BE2C (cell line): ENCODE measurements at regions not wholly inside any gene's neighbourhood (a gene's known extent, or its start where the extent isn't known, plus 50 kb on each side); places are given as distances from the start of the nearest gene placed in this dataset.

ENCODE experiments used
- DNase-seq: peaks from one replicate; pipeline ENCODE4 v3.0.0-alpha.2; 2020
- H3K27me3 ChIP-seq: fragments of 250-450 bp; sonication (Bioruptor Pico); 2 replicates; pipeline ENCODE4 v1.5.1; 2020; ENCODE audit warnings: mild to moderate bottlenecking
- H3K36me3 ChIP-seq: fragments of 250-450 bp; sonication (Bioruptor Pico); 2 replicates; pipeline ENCODE4 v1.5.1; 2020; ENCODE audit warnings: mild to moderate bottlenecking
- H3K4me1 ChIP-seq: fragments of 250-450 bp; sonication (Bioruptor Pico); 2 replicates; pipeline ENCODE4 v1.5.1; 2020
- H3K4me3 ChIP-seq: 2 replicates; pipeline ENCODE4 v1.5.1; 2011; ENCODE audit warnings: low read depth, low read length
- H3K9me3 ChIP-seq: fragments of 250-450 bp; sonication (Bioruptor Pico); 2 replicates; pipeline ENCODE4 v1.5.1; 2020
- CTCF ChIP-seq: IDR thresholded peaks from 2 replicates; pipeline ENCODE4 v1.5.1; 2012; ENCODE audit warnings: mild to moderate bottlenecking, low read depth, low read length

- no peaks in the 10 kb centered on the region for H3K9me3 ChIP-seq
- no peak overlapping the region for H3K4me3 ChIP-seq
- H3K27me3 ChIP-seq: no peaks in the 10 kb centered on the region
- TF ChIP-seq CTCF: no peak
- H3K36me3 ChIP-seq: no peaks in the 10 kb centered on the region
- no peaks in the 10 kb centered on the region for H3K4me1 ChIP-seq
- no peak for DNase-seq
These were observed 132.5 kb downstream of the VAPA start for GRCh38 chr18:10046178-10046807.

- Histone ChIP-seq H3K4me1 (no peaks in the 10 kb centered on the region), H3K36me3 (no peaks in the 10 kb centered on the region), H3K4me3 (no peak overlapping the region), H3K9me3 (no peaks in the 10 kb centered on the region), H3K27me3 (no peaks in the 10 kb centered on the region)
- no peak for DNase-seq
- TF ChIP-seq CTCF: no peak
These were observed 133.4 kb downstream of the VAPA start for GRCh38 chr18:10047237-10047636.

GRCh38 chr18:10049747-10050146 lies 135.9 kb downstream of the VAPA start:
- H3K36me3 ChIP-seq: no peaks in the 10 kb centered on the region
- H3K4me3 ChIP-seq: no peak overlapping the region
- no peaks in the 10 kb centered on the region for H3K9me3 ChIP-seq
- DNase-seq: no peak
- no peaks in the 10 kb centered on the region for H3K4me1 ChIP-seq
- H3K27me3 ChIP-seq: no peaks in the 10 kb centered on the region
- no peak for TF ChIP-seq CTCF

- Histone ChIP-seq H3K36me3 (no peaks in the 10 kb centered on the region), H3K4me3 (no peak overlapping the region), H3K4me1 (no peaks in the 10 kb centered on the region), H3K27me3 (no peaks in the 10 kb centered on the region), H3K9me3 (no peaks in the 10 kb centered on the region)
- DNase-seq: no peak
- TF ChIP-seq CTCF: no peak
These were observed 137.1 kb downstream of the VAPA start for GRCh38 chr18:10050956-10051355.

- H3K4me3 ChIP-seq: no peak overlapping the region
- no peaks in the 10 kb centered on the region for H3K4me1 ChIP-seq
- no peaks in the 10 kb centered on the region for H3K36me3 ChIP-seq
- DNase-seq: no peak
- no peak for TF ChIP-seq CTCF
- no peaks in the 10 kb centered on the region for H3K27me3 ChIP-seq
- H3K9me3 ChIP-seq: no peaks in the 10 kb centered on the region
These were observed 138.2 kb downstream of the VAPA start for GRCh38 chr18:10051877-10052631.

GRCh38 chr18:10052871-10053270 lies 139.1 kb downstream of the VAPA start:
- DNase-seq: no peak
- no peaks in the 10 kb centered on the region for H3K9me3 ChIP-seq
- no peak overlapping the region for H3K4me3 ChIP-seq
- no peak for TF ChIP-seq CTCF
- no peaks in the 10 kb centered on the region for H3K27me3 ChIP-seq
- H3K4me1 ChIP-seq: no peaks in the 10 kb centered on the region
- no peaks in the 10 kb centered on the region for H3K36me3 ChIP-seq
